ENCODE measurements at regions not wholly inside any gene's neighbourhood (a gene's known extent, or its start where the extent isn't known, plus 50 kb on each side); places are given as distances from the start of the nearest gene placed in this dataset.

GRCh38 chr14:49946320-49947141 lies 53.6 kb downstream of the ARF6 start:
- no peak for DNase-seq (ENCODE audit: low read depth in 1 of 2, low spot score in 1 of 2)
- in situ Hi-C loops (cut with HindIII; ENCODE audit: low pct_unique_long_range_greater_than_20kb, low sequenced_read_pairs), result no loop called here
- TF ChIP-seq JUND (IDR thresholded peaks at IDR 0.05; ENCODE audit: low read depth), result no peak

- DNase-seq (ENCODE audit: low read depth in 1 of 2, low spot score in 1 of 2), result no peak
- in situ Hi-C loops (cut with HindIII; ENCODE audit: low pct_unique_long_range_greater_than_20kb, low sequenced_read_pairs), result no loop called here
- no peak for TF ChIP-seq JUND (IDR thresholded peaks at IDR 0.05; ENCODE audit: low read depth)
These were observed 54.6 kb downstream of the ARF6 start for GRCh38 chr14:49947506-49947905.

DNA sequence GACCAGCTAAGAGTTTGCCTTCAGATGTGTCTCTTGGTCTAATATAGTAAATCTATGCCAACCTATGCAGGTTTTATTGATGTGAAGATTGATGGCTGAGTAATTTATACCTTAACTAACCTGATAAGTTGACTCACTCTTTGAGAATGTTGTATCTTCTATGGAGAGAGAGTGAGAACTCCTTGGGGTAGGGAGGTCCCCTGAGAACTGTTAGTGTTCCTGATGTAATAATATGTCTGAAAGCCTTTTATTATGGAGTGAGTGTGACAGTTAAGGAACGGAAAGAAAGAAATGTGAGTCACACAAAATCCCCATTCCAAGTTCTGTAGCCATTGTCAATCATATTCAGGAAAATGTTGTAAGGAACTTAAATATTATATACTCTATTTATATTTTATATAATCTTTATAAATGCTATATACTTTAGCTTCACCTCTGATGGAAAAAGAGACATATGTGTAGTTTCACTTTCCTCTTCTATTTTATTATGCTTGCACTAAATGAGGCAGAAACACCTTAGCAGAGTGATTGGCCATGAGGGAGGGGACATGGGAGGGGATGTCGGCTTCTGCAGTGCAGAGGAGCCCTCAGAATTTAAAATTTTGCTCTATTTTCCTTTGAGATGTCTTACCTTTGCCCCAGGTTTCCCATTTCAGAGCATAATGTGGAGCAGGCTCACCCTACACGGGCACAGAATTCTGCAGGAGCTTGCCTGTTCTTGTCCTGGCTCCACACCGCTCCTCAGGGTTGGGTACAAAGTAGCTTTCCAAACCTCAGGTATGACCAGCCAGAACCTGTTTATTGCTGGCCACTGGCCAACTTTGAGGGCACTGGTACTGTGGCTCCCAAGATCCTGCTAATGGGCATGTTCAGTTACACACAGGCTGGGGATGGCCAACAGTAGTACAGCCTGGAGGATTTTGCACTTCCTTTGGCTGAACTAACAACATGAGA lies 57.7 kb downstream of the ARF6 start:
- in situ Hi-C loops (cut with HindIII; ENCODE audit: low pct_unique_long_range_greater_than_20kb, low sequenced_read_pairs), result no loop called here
- TF ChIP-seq JUND (IDR thresholded peaks at IDR 0.05; ENCODE audit: low read depth), result peak; percentile 42; the same call in 1 of the 2 replicates
- peak; percentile 64 to 99 for DNase-seq (ENCODE audit: low read depth in 1 of 2, low spot score in 1 of 2)

GRCh38 chr14:49951229-49951607 lies 58.3 kb downstream of the ARF6 start:
- DNase-seq (ENCODE audit: low read depth in 1 of 2, low spot score in 1 of 2), result no peak
- in situ Hi-C loops (cut with HindIII; ENCODE audit: low pct_unique_long_range_greater_than_20kb, low sequenced_read_pairs), result no loop called here
- TF ChIP-seq JUND (IDR thresholded peaks at IDR 0.05; ENCODE audit: low read depth), result no peak

- TF ChIP-seq JUND (IDR thresholded peaks at IDR 0.05; ENCODE audit: low read depth), result no peak
- in situ Hi-C loops (cut with HindIII; ENCODE audit: low pct_unique_long_range_greater_than_20kb, low sequenced_read_pairs), result no loop called here
- peak in 1 of 2 experiments; percentile 62 for DNase-seq (ENCODE audit: low read depth in 1 of 2, low spot score in 1 of 2)
These were observed 58.9 kb downstream of the ARF6 start for GRCh38 chr14:49951691-49952345.

GRCh38 chr14:49953196-49953595 lies 60.3 kb downstream of the ARF6 start:
- peak in 1 of 2 experiments; percentile 57 for DNase-seq (ENCODE audit: low read depth in 1 of 2, low spot score in 1 of 2)
- in situ Hi-C loops (cut with HindIII; ENCODE audit: low pct_unique_long_range_greater_than_20kb, low sequenced_read_pairs), result no loop called here
- no peak for TF ChIP-seq JUND (IDR thresholded peaks at IDR 0.05; ENCODE audit: low read depth)

- peak in 1 of 2 experiments; percentile 89 for DNase-seq (ENCODE audit: low read depth in 1 of 2, low spot score in 1 of 2)
- TF ChIP-seq JUND (IDR thresholded peaks at IDR 0.05; ENCODE audit: low read depth), result no peak
- in situ Hi-C loops (cut with HindIII; ENCODE audit: low pct_unique_long_range_greater_than_20kb, low sequenced_read_pairs), result no loop called here
These were observed 61.3 kb downstream of the ARF6 start for GRCh38 chr14:49954171-49954631.

DNA sequence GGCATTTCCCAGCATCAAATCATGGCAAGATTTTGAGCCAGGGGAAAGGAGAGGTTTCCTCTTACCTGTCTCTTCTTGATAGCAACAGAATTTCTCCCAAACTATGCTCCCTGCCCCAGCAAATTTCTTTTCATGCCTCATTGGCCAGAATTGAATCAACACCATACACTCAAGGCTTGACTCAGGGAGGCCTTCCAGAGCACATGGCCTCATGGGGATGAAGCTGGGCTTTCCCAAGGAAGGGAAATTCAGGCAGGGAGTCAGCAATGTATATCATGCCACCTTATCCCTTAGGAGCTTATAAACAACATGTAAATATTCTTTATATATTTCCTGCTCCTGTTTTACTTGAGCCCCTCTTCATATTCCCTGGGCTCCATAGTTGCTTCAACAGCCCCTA lies 62.1 kb downstream of the ARF6 start:
- no peak for TF ChIP-seq JUND (IDR thresholded peaks at IDR 0.05; ENCODE audit: low read depth)
- in situ Hi-C loops (cut with HindIII; ENCODE audit: low pct_unique_long_range_greater_than_20kb, low sequenced_read_pairs), result no loop called here
- no peak for DNase-seq (ENCODE audit: low read depth in 1 of 2, low spot score in 1 of 2)

GRCh38 chr14:49957089-49957852 lies 64.4 kb downstream of the ARF6 start:
- in situ Hi-C loops (cut with HindIII; ENCODE audit: low pct_unique_long_range_greater_than_20kb, low sequenced_read_pairs), result no loop called here
- TF ChIP-seq JUND (IDR thresholded peaks at IDR 0.05; ENCODE audit: low read depth), result no peak
- DNase-seq (ENCODE audit: low read depth in 1 of 2, low spot score in 1 of 2), result no peak

GRCh38 chr14:49959822-49960408 lies 67.0 kb downstream of the ARF6 start:
- in situ Hi-C loops (cut with HindIII; ENCODE audit: low pct_unique_long_range_greater_than_20kb, low sequenced_read_pairs), result no loop called here
- DNase-seq (ENCODE audit: low read depth in 1 of 2, low spot score in 1 of 2), result peak in 1 of 2 experiments; percentile 76

DNA sequence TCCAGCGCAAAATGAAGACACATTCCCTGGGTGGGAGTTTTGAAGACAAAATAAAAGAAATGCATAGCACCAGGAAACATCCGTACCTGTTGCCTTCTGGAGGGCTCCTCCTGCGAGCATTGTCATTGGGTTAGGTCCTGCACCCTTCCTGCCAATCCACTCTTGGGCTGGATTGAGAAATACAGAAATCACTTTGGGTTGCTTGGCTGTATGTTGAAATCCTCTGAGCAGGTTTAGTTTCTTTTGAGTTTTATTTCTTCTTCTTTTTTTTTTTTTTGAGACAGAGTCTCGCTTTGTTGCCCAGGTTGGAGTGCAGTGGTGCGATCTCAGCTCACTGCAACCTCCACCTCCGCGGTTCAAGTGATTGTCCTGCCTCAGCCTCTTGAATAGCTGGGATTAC lies 67.6 kb downstream of the ARF6 start:
- in situ Hi-C loops (cut with HindIII; ENCODE audit: low pct_unique_long_range_greater_than_20kb, low sequenced_read_pairs), result no loop called here
- peak in 1 of 2 experiments; percentile 57 for DNase-seq (ENCODE audit: low read depth in 1 of 2, low spot score in 1 of 2)
- no peak for TF ChIP-seq JUND (IDR thresholded peaks at IDR 0.05; ENCODE audit: low read depth)

More at GRCh38 chr14:49959822-49960408, 67.0 kb downstream of the ARF6 start:
- no peak for TF ChIP-seq JUND (IDR thresholded peaks at IDR 0.05; ENCODE audit: low read depth)

Measured in T47D (cell line).